Stimulated activated CD4-positive, alpha-beta T cell treated with anti-CD3 and anti-CD28 coated beads, Interleukin-12 subunit alpha, Interleukin-12 subunit beta, amount 100 ng/mL, for 48 hours (primary cell): ENCODE measurements at regions not wholly inside any gene's neighbourhood (a gene's known extent, or its start where the extent isn't known, plus 50 kb on each side); places are given as distances from the start of the nearest gene placed in this dataset.

Experiments
- DNase-seq, 3 donors: peaks; one replicate each; pipeline ENCODE4 v3.0.0-alpha.2; 2020; ENCODE audit warnings: low read depth in 2 of 3, low spot score in 1 of 3

DNA sequence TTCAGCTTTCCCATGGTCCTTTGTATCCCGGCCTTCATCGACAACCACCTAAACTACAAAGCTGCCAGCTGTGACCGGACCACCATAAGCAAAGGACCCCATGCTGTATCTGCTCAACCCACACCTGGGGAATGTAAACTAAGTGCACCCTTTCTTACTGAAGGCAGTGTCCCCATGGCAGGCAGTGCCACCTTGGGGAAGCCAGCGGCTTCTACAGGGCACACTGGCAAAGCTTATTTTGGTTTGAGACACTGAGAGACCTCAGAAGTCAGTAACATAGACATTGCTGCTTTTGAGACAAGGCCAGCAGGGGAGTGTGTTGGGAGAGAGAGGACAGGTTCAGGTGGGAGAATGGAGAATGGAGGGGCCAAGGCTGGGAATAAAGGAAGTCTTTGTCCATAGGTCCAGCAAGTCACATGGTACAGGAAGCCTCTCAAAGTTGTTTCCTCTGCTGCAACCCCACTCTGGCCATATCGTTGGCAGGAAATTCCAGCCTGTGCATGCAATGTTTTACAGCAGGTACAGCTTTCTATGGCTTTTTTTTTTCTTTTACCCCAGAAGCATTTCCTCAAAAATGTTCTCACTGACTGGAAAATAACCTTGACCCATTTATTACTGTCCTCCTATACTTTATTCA is 85.9 kb upstream of the NPVF start:
- DNase-seq = no peak

- DNase-seq = no peak
Observed at GRCh38 chr7:25314731-25315267, 86.5 kb upstream of the NPVF start.

DNA sequence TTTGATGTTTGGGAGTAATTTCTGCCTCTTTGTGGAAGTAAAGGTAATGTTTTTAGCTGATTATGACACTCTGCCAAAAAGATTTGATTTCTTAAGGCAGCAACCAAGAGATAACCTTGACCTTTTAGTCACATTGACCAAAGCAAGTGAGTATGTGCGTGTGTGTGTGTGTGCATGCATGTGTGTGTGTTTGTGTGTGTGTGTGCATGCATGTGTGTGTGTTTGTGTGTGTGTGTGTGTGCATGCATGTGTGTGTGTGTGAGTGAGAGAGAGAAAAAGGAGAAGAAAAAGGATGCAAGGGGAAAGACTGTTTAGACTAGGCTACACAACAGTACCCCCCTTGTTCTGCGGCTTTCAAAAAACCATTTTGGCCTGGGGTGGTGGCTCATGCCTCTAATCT is 88.1 kb upstream of the NPVF start:
- DNase-seq = no peak

- no peak for DNase-seq
Observed at GRCh38 chr7:25318047-25318446, 89.8 kb upstream of the NPVF start.

- DNase-seq = no peak
Observed at GRCh38 chr7:25319707-25320106, 91.4 kb upstream of the NPVF start.

- DNase-seq = no peak
Observed at GRCh38 chr7:25320791-25321190, 92.5 kb upstream of the NPVF start.

- no peak for DNase-seq
Observed at GRCh38 chr7:25321424-25321823, 93.1 kb upstream of the NPVF start.

DNA sequence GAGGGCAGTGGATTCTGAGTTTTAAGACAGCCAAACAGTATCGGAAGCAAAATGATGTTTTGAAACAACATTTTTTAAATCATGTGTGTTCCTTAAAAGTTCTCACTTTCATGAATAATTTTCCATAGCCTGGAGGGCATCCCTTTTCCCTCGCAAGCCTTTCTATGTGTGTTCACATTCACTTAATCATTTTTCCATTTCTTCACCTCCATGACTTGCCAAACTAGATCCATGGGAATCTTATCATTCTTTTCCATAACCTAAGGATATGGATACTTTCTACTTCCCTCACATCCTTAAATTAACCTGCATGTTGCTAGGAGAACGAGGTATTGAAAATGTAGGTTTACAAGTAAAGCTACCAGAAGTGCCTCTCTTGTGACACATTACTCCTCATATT is 94.2 kb upstream of the NPVF start:
- no peak for DNase-seq

- DNase-seq = no peak
Observed at GRCh38 chr7:25325186-25325757, 97.0 kb upstream of the NPVF start.

GRCh38 chr7:25326501-25327156 is 98.3 kb upstream of the NPVF start:
- DNase-seq = no peak

DNA sequence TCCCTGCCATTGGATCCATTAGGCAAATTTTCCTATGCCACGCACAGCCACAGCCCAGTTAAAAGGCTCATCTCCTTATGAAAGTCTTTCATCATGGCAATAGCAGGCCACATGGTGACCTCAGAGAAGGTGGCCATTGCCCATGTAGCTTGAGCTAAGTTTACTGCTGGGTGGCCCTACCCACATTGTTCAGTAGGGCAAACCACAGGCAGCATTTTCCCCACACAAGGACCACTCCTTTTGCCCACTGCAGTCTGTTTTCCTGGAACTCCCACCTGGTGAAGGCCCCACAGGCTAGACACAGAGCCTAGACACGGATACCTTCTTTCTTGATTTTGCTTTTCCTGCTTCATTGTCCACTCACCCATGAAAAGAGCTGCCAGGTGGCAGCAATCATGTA is 101.5 kb upstream of the NPVF start:
- no peak for DNase-seq

- DNase-seq = no peak
Observed at GRCh38 chr7:25333296-25333928, 105.1 kb upstream of the NPVF start.

DNA sequence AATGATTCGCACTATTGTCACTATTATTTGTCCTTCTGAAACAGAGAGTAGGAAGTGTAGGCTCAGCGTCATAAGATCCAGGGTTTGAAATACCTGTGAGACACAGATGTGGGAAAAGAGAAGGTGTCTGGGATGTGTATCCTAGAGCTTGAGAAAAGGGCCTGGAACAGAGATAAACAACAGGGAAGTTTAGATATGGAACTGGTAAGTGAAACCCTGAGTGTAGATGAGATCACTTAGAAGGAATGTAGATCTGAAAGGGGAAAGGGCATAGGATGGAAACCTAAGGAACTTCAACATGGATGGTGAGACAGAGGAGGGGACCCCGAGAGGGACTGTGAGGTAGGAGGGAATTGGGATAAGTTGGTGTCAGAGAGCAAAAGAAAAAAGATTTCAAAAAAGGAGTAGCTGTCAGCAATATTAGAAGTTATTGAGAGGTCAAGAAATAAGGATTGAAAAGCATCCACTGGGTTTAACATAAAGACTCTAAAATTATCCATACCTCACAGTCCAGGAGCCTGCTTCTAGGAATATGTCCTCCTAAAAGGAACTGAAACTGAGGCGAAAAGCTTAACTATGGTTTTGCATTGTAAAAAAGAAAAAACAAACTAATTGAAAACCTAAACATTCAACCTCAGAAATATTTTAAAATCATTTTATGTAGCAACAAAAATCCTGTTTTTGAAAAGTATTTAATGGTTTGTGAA is 119.2 kb upstream of the NPVF start:
- DNase-seq = no peak

- DNase-seq = no peak
Observed at GRCh38 chr7:25348104-25348503, 119.8 kb upstream of the NPVF start.

GRCh38 chr7:25349283-25350017 is 121.2 kb upstream of the NPVF start:
- no peak for DNase-seq

GRCh38 chr7:25350041-25350440 is 121.8 kb upstream of the NPVF start:
- DNase-seq = no peak

DNA sequence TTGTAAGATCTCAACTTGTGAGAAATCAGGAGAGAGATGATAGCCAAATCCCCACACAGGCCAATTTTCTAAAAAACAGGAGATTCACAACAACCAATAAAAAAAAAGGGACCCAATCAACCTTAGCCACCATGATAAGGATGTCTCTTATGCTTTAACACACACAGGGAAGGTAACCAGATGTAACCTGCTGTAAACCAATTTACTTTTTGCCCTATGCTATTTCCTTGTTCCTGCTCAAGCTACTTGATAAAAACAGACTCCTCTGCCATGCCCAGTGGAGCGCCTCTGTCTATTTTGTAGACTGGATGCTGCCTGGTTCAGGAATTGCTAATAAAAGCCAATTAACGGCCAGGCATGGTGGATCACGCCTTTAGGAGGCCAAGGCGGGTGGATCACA is 123.5 kb upstream of the NPVF start:
- no peak for DNase-seq

DNA sequence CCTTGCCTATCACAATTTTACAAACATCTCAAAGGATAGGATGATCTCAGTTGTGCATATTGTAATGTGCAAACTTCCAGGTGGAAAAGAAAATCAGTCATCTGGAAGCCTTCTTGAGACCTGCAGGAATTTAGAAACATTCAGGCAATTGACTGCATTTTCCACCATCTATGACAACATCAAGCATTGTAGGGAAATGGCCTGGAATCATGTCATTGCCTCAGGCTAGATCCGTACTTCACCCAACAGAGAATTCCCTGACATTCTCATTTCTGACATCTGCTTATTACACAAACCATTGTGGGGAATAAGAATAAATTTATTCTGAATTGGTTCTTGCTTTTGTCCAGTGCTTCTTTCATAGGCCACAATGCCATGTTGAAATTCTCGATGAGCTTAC is 124.9 kb upstream of the NPVF start:
- DNase-seq = no peak

DNA sequence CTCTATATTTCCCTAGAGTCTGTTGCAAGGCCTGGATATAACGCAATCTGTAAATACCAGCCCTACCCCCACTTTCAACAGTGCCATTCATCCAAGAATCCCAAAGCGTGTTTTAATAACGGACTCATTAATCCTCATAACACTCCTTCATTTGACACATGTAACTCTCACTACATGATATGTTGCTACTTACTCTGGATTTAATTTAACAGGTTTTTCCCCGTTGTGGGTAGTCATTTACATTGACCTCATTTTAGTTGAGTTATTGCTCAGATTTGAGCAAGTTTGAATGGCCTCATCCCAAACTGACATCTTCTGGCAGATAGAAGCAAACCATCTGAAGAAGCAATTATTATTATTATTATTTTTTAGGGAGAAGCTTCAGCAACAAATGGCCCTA is 125.4 kb upstream of the NPVF start:
- DNase-seq = no peak

DNA sequence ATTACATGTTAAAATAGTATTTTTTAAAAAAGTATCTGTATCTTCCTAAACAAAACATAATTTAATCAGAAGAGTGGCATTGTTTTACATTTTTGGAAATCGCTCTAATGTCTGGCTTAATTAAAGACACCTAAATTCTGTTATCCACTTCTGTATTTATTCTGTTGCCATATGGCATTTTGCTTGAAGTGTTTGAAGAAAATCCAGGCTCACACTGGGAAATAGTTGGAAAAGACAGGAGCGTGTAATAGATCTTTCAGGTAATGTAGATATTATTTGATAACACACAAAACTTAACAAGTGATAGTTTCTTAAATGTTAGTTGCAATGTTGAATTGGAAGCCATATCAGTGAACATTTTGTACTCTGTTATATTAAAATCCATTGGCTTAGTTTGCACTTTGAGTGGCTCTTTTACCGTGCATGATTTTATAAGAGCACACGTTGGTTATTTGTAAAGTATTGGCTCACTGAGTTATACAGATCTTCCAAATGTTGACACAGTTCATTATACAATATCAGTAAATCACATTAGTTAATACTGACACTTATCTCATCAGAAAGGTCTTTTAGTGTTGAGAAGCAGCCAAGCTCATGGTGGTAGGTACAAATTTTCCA is 128.4 kb upstream of the NPVF start:
- DNase-seq = no peak
